EH (cell line): ENCODE measurements at regions not wholly inside any gene's neighbourhood (a gene's known extent, or its start where the extent isn't known, plus 50 kb on each side); places are given as distances from the start of the nearest gene placed in this dataset.
"Not testable (repeated sequence)": the region's sequence is repeated elsewhere in the genome, so short reads cannot be mapped to it uniquely, and the experiment has no call there.

Source experiments
- DNase-seq: peaks from one replicate; pipeline ENCODE4 v3.0.0-alpha.2; 2015; ENCODE audit warnings: low read depth

DNA sequence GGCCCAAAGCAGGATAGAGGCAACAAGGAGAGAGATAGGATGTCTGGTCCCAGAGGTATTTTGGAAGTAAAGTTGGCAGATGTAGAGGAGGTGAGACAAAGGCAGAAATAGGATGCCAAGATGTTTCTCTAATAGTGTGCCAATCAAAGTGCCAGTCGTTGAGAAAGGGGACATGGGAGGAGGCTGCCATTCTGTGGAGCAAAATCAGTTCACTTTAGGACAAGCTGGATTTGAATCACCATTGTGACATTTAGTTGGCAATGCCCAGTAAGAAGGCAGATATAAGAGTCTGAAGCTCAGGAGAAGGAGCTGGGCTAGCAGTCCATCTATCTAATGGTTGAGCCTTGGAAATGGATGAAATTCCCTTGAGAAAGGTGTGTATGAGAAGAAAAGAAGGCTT is 53.8 kb downstream of the ADRB2 start:
- DNase-seq = no peak

DNA sequence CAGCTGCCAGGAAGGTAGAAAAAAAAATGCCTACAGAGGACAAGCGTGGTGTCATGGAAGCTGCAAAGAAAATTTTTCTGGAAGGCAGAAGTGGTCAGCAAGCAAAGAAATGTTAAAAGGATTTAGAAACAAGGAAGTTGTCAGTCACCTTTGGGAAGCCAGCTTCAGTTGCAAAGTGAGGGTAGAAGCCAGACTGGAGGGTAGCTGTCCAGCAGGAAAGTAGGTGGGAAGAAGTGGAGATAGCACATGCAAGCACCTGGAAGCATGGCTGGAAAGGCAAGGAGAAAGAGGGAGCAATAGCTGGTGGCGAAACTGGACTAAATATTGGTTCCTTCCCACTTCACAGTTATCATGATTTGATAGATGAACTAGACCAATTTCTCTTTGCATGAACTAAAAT is 54.3 kb downstream of the ADRB2 start:
- DNase-seq = no peak

GRCh38 chr5:148882332-148882731 is 55.9 kb downstream of the ADRB2 start:
- no peak for DNase-seq

GRCh38 chr5:148884339-148885020 is 58.1 kb downstream of the ADRB2 start:
- DNase-seq = peak; percentile 12

GRCh38 chr5:148887123-148887881 is 60.9 kb downstream of the ADRB2 start:
- DNase-seq = no peak

GRCh38 chr5:148889936-148890335 is 63.5 kb downstream of the ADRB2 start:
- DNase-seq = not testable (repeated sequence)

GRCh38 chr5:148895441-148895840 is 69.0 kb downstream of the ADRB2 start:
- DNase-seq = not testable (repeated sequence)

- DNase-seq = peak; percentile 16
These were observed 71.4 kb downstream of the ADRB2 start for GRCh38 chr5:148897842-148898241.

DNA sequence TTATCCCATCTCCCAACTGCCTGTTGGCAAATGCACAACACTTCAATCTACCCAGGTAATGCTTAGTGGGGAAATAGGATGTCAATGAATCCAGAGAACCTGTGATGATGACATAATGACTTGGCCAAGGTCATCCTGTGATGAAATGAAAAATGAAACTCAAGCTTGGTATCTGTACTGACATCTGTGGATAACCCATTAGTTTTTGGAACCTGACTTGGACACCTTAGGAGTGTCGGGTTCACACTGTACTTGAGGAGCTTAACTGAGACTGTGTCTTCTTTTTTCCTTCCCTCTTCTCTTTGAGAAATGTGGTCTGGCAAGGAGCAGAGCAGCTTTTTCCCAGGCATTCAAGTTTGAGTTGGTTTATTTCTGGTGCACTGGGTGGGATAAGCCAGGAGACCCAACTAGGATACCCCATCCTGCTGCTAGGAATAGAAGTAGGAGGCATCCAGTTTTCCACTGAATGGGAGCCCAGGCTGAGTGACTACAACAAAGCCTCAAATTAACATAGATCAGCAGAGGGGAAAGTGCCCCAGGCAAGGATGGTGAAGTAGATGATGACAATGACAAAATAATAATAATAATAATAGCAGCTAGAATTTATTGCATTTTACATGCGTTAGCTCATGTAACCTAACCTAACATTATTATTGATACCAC is 72.1 kb downstream of the ADRB2 start:
- no peak for DNase-seq

- no peak for DNase-seq
These were observed 73.6 kb downstream of the ADRB2 start for GRCh38 chr5:148899993-148900392.

DNA sequence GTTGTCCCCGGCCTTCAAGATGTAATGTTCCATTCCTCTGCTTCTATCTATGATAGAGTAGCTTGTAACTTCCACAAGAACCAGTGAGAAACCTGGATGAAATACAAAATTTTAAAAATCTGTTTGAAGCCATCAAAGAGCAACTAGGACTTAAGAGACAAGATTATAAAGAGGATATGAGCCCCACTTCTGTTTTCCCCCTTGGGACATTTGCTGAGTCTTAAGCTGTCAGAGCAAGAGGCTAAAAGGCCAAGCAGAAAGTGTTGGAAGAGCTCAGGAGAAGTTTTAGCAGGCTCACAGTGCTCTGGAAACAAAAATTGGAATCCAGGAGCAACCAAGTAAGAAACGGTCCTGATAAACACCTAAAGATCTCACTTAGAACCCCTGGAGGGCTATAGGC is 76.1 kb downstream of the ADRB2 start:
- DNase-seq = no peak

DNA sequence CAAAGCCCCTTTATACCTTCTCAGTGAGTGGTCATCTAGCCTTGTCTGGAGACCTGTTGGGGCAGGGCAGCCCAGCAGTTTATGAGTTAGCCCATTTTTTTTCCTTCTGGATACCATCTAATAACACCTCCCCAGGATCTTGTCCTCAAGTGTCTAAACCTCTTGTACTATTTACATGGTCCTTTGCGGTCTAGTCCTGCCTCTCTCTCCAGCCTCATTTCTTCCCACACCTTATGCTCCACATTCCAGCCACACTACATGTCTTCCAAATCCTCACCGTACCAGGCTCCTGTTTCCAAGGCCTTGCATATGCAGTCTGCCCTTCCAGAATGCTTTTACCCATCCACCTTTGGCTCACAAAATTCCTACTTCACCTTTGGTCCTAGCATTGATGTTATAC is 77.2 kb downstream of the ADRB2 start:
- DNase-seq = no peak

GRCh38 chr5:148904440-148904839 is 78.0 kb downstream of the ADRB2 start:
- no peak for DNase-seq

DNA sequence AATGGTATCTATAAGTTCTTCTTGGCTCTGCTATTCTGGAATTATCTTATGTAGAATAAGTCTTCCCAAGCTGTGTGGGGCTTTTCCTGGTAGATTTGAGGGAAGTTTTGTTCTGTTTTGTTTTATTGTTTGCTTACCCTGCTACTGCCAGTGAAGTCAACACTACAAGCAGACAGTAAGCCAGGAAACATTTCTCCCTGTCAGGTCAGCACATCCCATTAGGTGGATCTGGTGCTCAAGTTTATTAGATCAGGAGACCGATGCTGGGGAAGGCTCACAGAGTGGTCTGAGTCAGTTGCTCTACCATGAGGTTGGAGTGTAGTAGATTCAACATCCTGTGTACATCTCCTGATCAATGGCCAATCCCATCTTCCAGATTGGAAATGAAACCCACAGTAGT is 79.1 kb downstream of the ADRB2 start:
- DNase-seq = no peak

DNA sequence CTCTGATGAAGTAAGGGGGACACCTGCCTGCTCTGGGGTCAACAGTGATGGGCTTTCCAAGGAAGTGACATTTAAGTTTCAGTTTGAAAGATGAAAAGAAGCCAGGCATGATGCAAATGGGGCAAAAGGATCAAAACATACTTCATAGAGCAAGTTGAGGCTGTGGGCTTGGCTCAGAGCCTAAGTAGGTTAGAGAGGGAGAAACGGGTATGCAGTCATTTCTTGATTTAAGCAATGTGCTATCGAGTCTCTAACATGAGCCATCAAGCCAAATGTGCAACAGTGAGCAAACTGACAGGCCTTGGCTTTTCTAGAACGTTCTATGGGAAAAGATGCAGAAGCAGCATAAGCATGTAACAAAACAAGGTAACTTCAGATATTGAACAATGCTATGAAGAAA is 80.6 kb downstream of the ADRB2 start:
- no peak for DNase-seq

GRCh38 chr5:148909040-148909439 is 82.6 kb downstream of the ADRB2 start:
- peak; percentile 95 for DNase-seq

GRCh38 chr5:148909766-148910165 is 83.4 kb downstream of the ADRB2 start:
- DNase-seq = peak; percentile 28

DNA sequence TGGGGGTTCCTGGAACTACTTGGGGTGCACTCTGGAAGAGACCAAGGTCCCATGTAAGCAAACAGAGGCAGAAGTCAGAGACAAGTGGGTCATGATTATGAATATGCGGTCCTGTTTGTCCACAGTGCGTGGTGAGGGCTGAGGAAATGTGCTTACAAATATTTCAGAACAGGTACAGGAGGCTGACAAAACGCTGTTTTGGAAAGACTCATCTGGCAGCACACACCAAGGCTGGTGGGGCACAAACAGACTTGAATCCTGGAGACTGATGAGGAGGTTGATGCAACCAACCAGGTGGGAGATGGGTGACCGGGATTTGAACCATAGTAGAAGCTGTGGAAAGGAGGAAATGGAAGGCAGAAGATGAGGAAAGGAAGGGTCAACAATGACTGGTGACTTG is 83.8 kb downstream of the ADRB2 start:
- DNase-seq = no peak

- DNase-seq = peak; percentile 86
These were observed 84.4 kb downstream of the ADRB2 start for GRCh38 chr5:148910686-148911361.

DNA sequence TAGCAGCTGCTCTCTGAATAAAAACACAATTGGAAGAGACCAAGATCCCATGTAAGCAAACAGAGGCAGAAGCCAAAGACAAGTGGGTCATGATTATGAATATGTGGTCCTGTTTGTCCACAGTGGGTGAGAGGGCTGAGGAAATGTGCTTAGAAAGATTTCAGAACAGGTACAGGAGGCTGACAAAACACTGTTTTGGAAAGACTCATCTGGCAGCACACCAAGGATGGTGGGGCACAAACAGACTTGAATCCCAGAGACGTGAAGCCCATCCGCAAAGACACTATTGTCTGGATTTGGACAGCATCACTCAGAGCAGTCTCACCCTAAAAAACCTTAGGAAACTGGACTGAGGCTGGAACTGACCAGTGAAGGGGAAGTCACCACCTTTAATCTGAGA is 85.0 kb downstream of the ADRB2 start:
- DNase-seq = no peak

DNA sequence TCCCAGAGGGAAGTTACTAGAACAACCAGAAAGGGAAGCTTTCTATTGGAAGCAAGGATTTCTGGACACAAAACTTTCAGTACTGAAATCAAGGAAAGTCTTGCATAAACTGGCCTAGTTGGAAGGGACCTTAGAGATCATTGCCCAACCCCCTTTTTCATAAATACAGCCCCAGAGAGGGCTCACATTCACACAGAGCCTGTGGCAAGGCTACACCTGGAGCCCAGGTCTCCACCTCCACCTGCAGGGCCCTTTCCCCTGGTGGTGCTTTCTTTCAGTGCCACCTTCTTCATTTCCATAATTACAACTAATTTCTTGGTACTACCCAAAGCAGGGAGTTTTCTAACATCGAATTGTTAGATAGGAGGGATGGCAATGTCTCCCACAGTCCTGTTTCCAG is 85.7 kb downstream of the ADRB2 start:
- no peak for DNase-seq

GRCh38 chr5:148912714-148913398 is 86.4 kb downstream of the ADRB2 start:
- DNase-seq = peak; percentile 99
